CD14-positive monocyte (primary cell): ENCODE measurements at regions not wholly inside any gene's neighbourhood (a gene's known extent, or its start where the extent isn't known, plus 50 kb on each side); places are given as distances from the start of the nearest gene placed in this dataset.

ENCODE experiments used
- DNase-seq, 3 donors: peaks; one replicate each; pipeline ENCODE4 v3.0.0-alpha.2; 2011 to 2022
- H2AFZ ChIP-seq: 2 replicates; pipeline ENCODE4 v1.6.0; 2012; ENCODE audit warnings: mild to moderate bottlenecking, low read depth, low read length, inconsistent platforms; ENCODE audit not compliant: insufficient read depth, poor library complexity, severe bottlenecking
- H3K27ac ChIP-seq, 2 donors: 1 replicate in 1 of 2; 2 replicates in 1 of 2; pipeline ENCODE4 v1.5.1; 2012 to 2013; ENCODE audit warnings: low read length in 2 of 2, control low read depth in 1 of 2, inconsistent platforms in 1 of 2, low read depth in 1 of 2, mild to moderate bottlenecking in 1 of 2
- H3K27me3 ChIP-seq, 2 donors: one replicate each; pipeline versions ENCODE4 v1.6.0 to v1.6.1; 2011 to 2013; ENCODE audit warnings: low read length in 2 of 2; ENCODE audit not compliant: control insufficient read depth in 2 of 2, insufficient read depth in 2 of 2
- H3K36me3 ChIP-seq, 2 donors: replicated peaks in 1 of 2; 1 replicate in 1 of 2; 2 replicates in 1 of 2; pipeline versions ENCODE4 v1.5.1 to v1.6.1; 2012 to 2013; ENCODE audit warnings: low read length in 2 of 2, control low read depth in 1 of 2, inconsistent platforms in 1 of 2, mild to moderate bottlenecking in 1 of 2; ENCODE audit not compliant: insufficient read depth in 2 of 2, control insufficient read depth in 1 of 2
- H3K4me1 ChIP-seq, 2 donors: 1 replicate in 1 of 2; 2 replicates in 1 of 2; pipeline versions ENCODE4 v1.5.1 to v1.6.1; 2012 to 2013; ENCODE audit warnings: low read length in 2 of 2, control low read depth in 1 of 2, inconsistent platforms in 1 of 2, mild to moderate bottlenecking in 1 of 2, moderate library complexity in 1 of 2; ENCODE audit not compliant: insufficient read depth in 2 of 2, control insufficient read depth in 1 of 2
- H3K4me2 ChIP-seq: replicated peaks from 2 replicates; pipeline ENCODE3; 2012; ENCODE audit warnings: low read length, moderate library complexity, mild to moderate bottlenecking; ENCODE audit not compliant: poor library complexity, severe bottlenecking; ENCODE audit errors: extremely low read depth
- H3K4me3 ChIP-seq, 3 experiments: fragments of 200-600 bp in 1 of 3; sonication (generic) in 1 of 3; replicated peaks in 1 of 3; 1 replicate in 2 of 3; 2 replicates in 1 of 3; pipeline ENCODE4 v1.5.1; 2011 to 2013; ENCODE audit warnings: low read length in 3 of 3, mild to moderate bottlenecking in 3 of 3, control low read depth in 2 of 3, low read depth in 2 of 3, inconsistent platforms in 1 of 3, moderate library complexity in 1 of 3
- H3K79me2 ChIP-seq: 2 replicates; pipeline ENCODE4 v1.6.0; 2012; ENCODE audit warnings: mild to moderate bottlenecking, control low read depth, inconsistent platforms, low read length, moderate library complexity; ENCODE audit not compliant: insufficient read depth
- H3K9ac ChIP-seq: 2 replicates; pipeline ENCODE4 v1.6.0; 2017; ENCODE audit warnings: low read length, mild to moderate bottlenecking; ENCODE audit not compliant: insufficient read depth, poor library complexity, severe bottlenecking
- H3K9me3 ChIP-seq, 2 donors: replicated peaks in 1 of 2; 1 replicate in 1 of 2; 2 replicates in 1 of 2; pipeline versions ENCODE4 v1.5.1 to v1.6.1; 2012 to 2013; ENCODE audit warnings: low read length in 2 of 2, control low read depth in 1 of 2; ENCODE audit not compliant: control insufficient read depth in 1 of 2, insufficient read depth in 1 of 2
- H4K20me1 ChIP-seq: 2 replicates; pipeline ENCODE4 v1.6.0; 2012; ENCODE audit warnings: mild to moderate bottlenecking, low read length, control low read depth, moderate library complexity; ENCODE audit not compliant: insufficient read depth
- H3K27ac Mint-ChIP-seq, 7 donors: one replicate each; pipeline ENCODE4 v1.8.0; 2020; ENCODE audit warnings: mild to moderate bottlenecking in 7 of 7, mixed read lengths in 7 of 7, moderate library complexity in 6 of 7, inconsistent platforms in 2 of 7
- H3K27me3 Mint-ChIP-seq, 3 donors: one replicate each; pipeline ENCODE4 v1.8.0; 2021 to 2022; ENCODE audit warnings: low read depth in 3 of 3, mild to moderate bottlenecking in 3 of 3, mixed read lengths in 3 of 3, moderate library complexity in 3 of 3, inconsistent platforms in 1 of 3
- H3K36me3 Mint-ChIP-seq, 2 donors: one replicate each; pipeline ENCODE4 v1.8.0; 2020; ENCODE audit warnings: mixed read lengths in 2 of 2, inconsistent platforms in 1 of 2, mild to moderate bottlenecking in 1 of 2
- H3K4me1 Mint-ChIP-seq: one replicate; pipeline ENCODE4 v1.8.0; 2020; ENCODE audit warnings: mild to moderate bottlenecking, mixed read lengths
- H3K4me3 Mint-ChIP-seq, 2 donors: one replicate each; pipeline ENCODE4 v1.8.0; 2020; ENCODE audit warnings: mild to moderate bottlenecking in 2 of 2, mixed read lengths in 2 of 2, moderate library complexity in 1 of 2
- H3K9me3 Mint-ChIP-seq, 7 donors: one replicate each; pipeline ENCODE4 v1.8.0; 2020 to 2022; ENCODE audit warnings: mixed read lengths in 7 of 7, mild to moderate bottlenecking in 6 of 7, moderate library complexity in 6 of 7, inconsistent platforms in 2 of 7
- WGBS: methylation state at CpG from one replicate; pipeline ENCODE4 v1.1.5; 2013; ENCODE audit warnings: missing lambda C conversion rate; ENCODE audit not compliant: insufficient coverage; 5-methylcytosine and 5-hydroxymethylcytosine counted together
- intact Hi-C, 2 donors: fragments of 100-400 bp; cut with micrococcal nuclease; formaldehyde crosslinking; loops; one replicate each; pipeline versions ENCODE4 v1.15.0 to v1.15.1; 2023
- TF ChIP-seq, protein P1 (sequence below): fragments of 200-600 bp; IDR thresholded peaks from one replicate; pipeline ENCODE4 v1.8.0; 2022; ENCODE audit warnings: antibody characterized with exemption, mild to moderate bottlenecking

DNA sequence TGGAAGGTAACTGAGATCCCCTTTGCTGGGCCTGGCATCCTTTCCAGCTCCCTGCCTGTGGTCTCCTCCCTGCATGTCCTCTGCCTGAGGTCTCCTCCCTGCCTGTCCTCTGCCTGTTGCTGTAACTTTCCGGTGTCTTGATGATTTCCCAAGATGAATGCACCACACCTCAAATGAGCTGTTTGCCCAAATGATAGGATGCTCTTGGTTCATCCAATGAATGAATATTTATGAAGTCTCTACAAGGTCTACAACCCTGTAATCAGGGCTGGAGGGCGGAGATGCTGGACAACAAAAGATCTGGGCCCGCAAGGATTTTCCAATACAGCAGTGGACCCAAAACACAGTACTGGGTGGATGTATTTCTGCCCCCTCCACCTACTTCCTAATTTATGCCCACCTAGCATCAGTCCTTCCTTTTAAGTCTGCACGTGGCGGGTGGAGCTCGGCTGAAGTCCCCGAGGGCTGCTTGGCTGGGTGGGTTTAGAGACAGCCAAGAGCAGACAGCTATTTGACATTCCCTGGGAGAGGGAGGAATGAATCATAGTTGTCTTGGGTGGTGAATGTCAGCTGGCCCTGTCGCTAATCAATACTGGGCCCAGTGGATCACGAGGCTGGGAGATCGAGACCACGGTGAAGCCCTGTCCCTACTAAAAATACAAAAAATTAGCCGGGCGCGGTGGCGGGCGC is 60.3 kb upstream of the GRHL3 start:
- Mint-ChIP-seq H3K27ac (no peak overlapping the region), H3K4me3 (no peak overlapping the region), H3K36me3 (no peaks in the 10 kb centered on the region), H3K9me3 (peaks cover 0 to 3% (median 0%) of the 10 kb centered on the region in 7 donors), H3K4me1 (peaks cover 8% of the 10 kb centered on the region), H3K27me3 (peaks cover 0 to 7% (median 3%) of the 10 kb centered on the region in 3 donors)
- no peak for DNase-seq
- Histone ChIP-seq H4K20me1 (no peaks in the 10 kb centered on the region), H3K79me2 (no peaks in the 10 kb centered on the region), H3K4me2 (no peak overlapping the region), H3K9ac (no peak overlapping the region), H3K4me1 (peaks cover 5 to 8% of the 10 kb centered on the region in 2 donors), H3K36me3 (no peaks in the 10 kb centered on the region), H3K4me3 (no peak overlapping the region), H3K9me3 (no peaks in the 10 kb centered on the region), H2AFZ (no peak overlapping the region), H3K27me3 (no peaks in the 10 kb centered on the region), H3K27ac (no peak overlapping the region)
- WGBS, result 100% methylated on average over 2 of the region's 16 CpGs
- TF ChIP-seq, protein P1, sequence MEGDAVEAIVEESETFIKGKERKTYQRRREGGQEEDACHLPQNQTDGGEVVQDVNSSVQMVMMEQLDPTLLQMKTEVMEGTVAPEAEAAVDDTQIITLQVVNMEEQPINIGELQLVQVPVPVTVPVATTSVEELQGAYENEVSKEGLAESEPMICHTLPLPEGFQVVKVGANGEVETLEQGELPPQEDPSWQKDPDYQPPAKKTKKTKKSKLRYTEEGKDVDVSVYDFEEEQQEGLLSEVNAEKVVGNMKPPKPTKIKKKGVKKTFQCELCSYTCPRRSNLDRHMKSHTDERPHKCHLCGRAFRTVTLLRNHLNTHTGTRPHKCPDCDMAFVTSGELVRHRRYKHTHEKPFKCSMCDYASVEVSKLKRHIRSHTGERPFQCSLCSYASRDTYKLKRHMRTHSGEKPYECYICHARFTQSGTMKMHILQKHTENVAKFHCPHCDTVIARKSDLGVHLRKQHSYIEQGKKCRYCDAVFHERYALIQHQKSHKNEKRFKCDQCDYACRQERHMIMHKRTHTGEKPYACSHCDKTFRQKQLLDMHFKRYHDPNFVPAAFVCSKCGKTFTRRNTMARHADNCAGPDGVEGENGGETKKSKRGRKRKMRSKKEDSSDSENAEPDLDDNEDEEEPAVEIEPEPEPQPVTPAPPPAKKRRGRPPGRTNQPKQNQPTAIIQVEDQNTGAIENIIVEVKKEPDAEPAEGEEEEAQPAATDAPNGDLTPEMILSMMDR, result no peak
- intact Hi-C loops, result no loop called here

- H3K4me3 ChIP-seq, result no peak overlapping the region
- intact Hi-C loops, result no loop called here
- H3K36me3 Mint-ChIP-seq, result no peaks in the 10 kb centered on the region
- 75% methylated on average over 2 of the region's 2 CpGs for WGBS
- no peak overlapping the region for H3K4me3 Mint-ChIP-seq
- peaks cover 0 to 6% (median 0%) of the 10 kb centered on the region in 3 donors for H3K27me3 Mint-ChIP-seq
- no peaks in the 10 kb centered on the region for H3K9me3 ChIP-seq
- H3K36me3 ChIP-seq, result no peaks in the 10 kb centered on the region
- no peak overlapping the region for H2AFZ ChIP-seq
- DNase-seq, result no peak
- peaks cover 0 to 3% (median 0%) of the 10 kb centered on the region in 7 donors for H3K9me3 Mint-ChIP-seq
- H3K4me2 ChIP-seq, result no peak overlapping the region
- peaks cover 8% of the 10 kb centered on the region for H3K4me1 Mint-ChIP-seq
- no peak overlapping the region for H3K9ac ChIP-seq
- TF ChIP-seq, protein P1, result no peak
- H3K79me2 ChIP-seq, result no peaks in the 10 kb centered on the region
- no peak overlapping the region for H3K27ac Mint-ChIP-seq
- H4K20me1 ChIP-seq, result no peaks in the 10 kb centered on the region
- H3K27me3 ChIP-seq, result no peaks in the 10 kb centered on the region
- H3K27ac ChIP-seq, result no peak overlapping the region
- H3K4me1 ChIP-seq, result peaks cover 5 to 8% of the 10 kb centered on the region in 2 donors
These were observed 61.8 kb upstream of the GRHL3 start for GRCh38 chr1:24257373-24257772.
